K562 (cell line): ENCODE measurements at regions not wholly inside any gene's neighbourhood (a gene's known extent, or its start where the extent isn't known, plus 50 kb on each side); places are given as distances from the start of the nearest gene placed in this dataset.

Source experiments
- ATAC-seq: fragments of 200-7000 bp; cut with Tn5 transposase; 3 replicates; pipeline ENCODE4 v1.9.1; 2020; ENCODE audit warnings: moderate library complexity
- BruUV-seq: library from RNA; stranded (reverse); fragments of 400-500 nt; replicated peaks from 2 replicates; lab custom pipeline; 2021; lab: Mats Ljungman, UMichigan
- CTCF ChIA-PET: fragments of 300-600 bp; formaldehyde crosslinking; extraction: SDS; loops from one replicate; lab custom pipeline; 2021; ENCODE audit warnings: low intra/inter-chr PET ratio; lab: Yijun Ruan, JAX
- POLR2A ChIA-PET: fragments of 300-600, 350-650 bp; sonication (Branson Sonifier 250); formaldehyde crosslinking; extraction: SDS; loops from one replicate; lab custom pipeline; 2021; ENCODE audit warnings: antibody characterized with exemption, inconsistent platforms; lab: Yijun Ruan, JAX
- DNase-seq, 4 experiments: peaks; one replicate each; pipeline versions ENCODE4 v3.0.0 to v3.0.0-alpha.2; 2011 to 2018; ENCODE audit warnings: low spot score in 3 of 4, mixed read lengths in 3 of 4; ENCODE audit errors: extremely low read depth in 1 of 4
- FAIRE-seq: peaks from 2 replicates; lab custom pipeline; 2011; peaks lifted over from hg19 to GRCh38; lab: Jason Lieb, UNC
- H2AFZ ChIP-seq: 2 replicates; pipeline ENCODE4 v1.6.0; 2011; ENCODE audit warnings: low read depth, low read length, control low read depth, inconsistent platforms
- H3K27ac ChIP-seq: fragments of 200-600 bp; 3 replicates; pipeline ENCODE4 v1.8.0; 2011; ENCODE audit warnings: low read depth, mild to moderate bottlenecking, control low read depth, inconsistent platforms, low read length, moderate library complexity, mixed read lengths; ENCODE audit errors: extremely low read depth
- H3K27me3 ChIP-seq, 2 experiments: fragments of 300-600 bp in 1 of 2; 2 replicates in 1 of 2; 3 replicates in 1 of 2; pipeline versions ENCODE4 v1.6.0 to v1.8.0; 2011; ENCODE audit warnings: inconsistent platforms in 2 of 2, low read length in 2 of 2, mild to moderate bottlenecking in 1 of 2, mixed read lengths in 1 of 2, moderate library complexity in 1 of 2; ENCODE audit not compliant: control insufficient read depth in 2 of 2, insufficient read depth in 2 of 2
- H3K36me3 ChIP-seq: fragments of 300-600 bp; 3 replicates; pipeline ENCODE4 v1.8.0; 2011; ENCODE audit warnings: mild to moderate bottlenecking, low read length, inconsistent platforms; ENCODE audit not compliant: control insufficient read depth, insufficient read depth
- H3K4me1 ChIP-seq, 2 experiments: fragments of 200-600 bp in 1 of 2; replicated peaks in 1 of 2; 2 replicates in 1 of 2; 3 replicates in 1 of 2; pipeline versions ENCODE4 v1.5.1 to v1.8.0; 2011; ENCODE audit warnings: inconsistent platforms in 2 of 2, low read length in 2 of 2, mild to moderate bottlenecking in 1 of 2, mixed read lengths in 1 of 2, moderate library complexity in 1 of 2; ENCODE audit not compliant: control insufficient read depth in 2 of 2, insufficient read depth in 2 of 2
- H3K4me2 ChIP-seq: 2 replicates; pipeline ENCODE4 v1.6.1; 2011; ENCODE audit warnings: low read length, control low read depth, inconsistent platforms, mixed read lengths; ENCODE audit not compliant: insufficient read depth
- H3K4me3 ChIP-seq: fragments of 200-600 bp; sonication (generic), shearing (Covaris generic); 2 replicates; pipeline ENCODE4 v1.5.1; 2016; ENCODE audit warnings: control low read depth, inconsistent platforms
- H3K79me2 ChIP-seq: fragments of 200-600 bp; 3 replicates; pipeline ENCODE4 v1.8.0; 2011; ENCODE audit warnings: low read length, inconsistent platforms; ENCODE audit not compliant: control insufficient read depth, insufficient read depth
- H3K9ac ChIP-seq, 2 experiments: 2 replicates each; pipeline versions ENCODE4 v1.6.0 to v1.6.1; 2011; ENCODE audit warnings: low read depth in 2 of 2, low read length in 2 of 2, control low read depth in 1 of 2, inconsistent platforms in 1 of 2, mild to moderate bottlenecking in 1 of 2, mixed read lengths in 1 of 2; ENCODE audit not compliant: insufficient read depth in 1 of 2
- H3K9me1 ChIP-seq: one replicate; pipeline ENCODE4 v1.6.0; 2011; ENCODE audit warnings: inconsistent platforms, mild to moderate bottlenecking, low read length, moderate library complexity; ENCODE audit not compliant: control insufficient read depth, insufficient read depth
- H3K9me3 ChIP-seq: replicated peaks from 2 replicates; pipeline ENCODE4 v1.5.1; 2011; ENCODE audit warnings: low read depth, low read length, inconsistent platforms; ENCODE audit not compliant: control insufficient read depth, insufficient read depth
- H4K20me1 ChIP-seq: replicated peaks from 2 replicates; pipeline ENCODE4 v1.6.1; 2011; ENCODE audit warnings: low read length, inconsistent platforms, mixed read lengths; ENCODE audit not compliant: control insufficient read depth, insufficient read depth
- ARID3B ChIP-seq: fragments of 250-450 bp; sonication (Bioruptor Pico); IDR thresholded peaks from 2 replicates; pipeline ENCODE4 v1.4.0; 2020; ENCODE audit warnings: borderline replicate concordance
- BRF2 ChIP-seq: IDR thresholded peaks from 3 replicates; pipeline ENCODE4 v1.6.1; 2011; ENCODE audit warnings: borderline replicate concordance, mild to moderate bottlenecking; ENCODE audit not compliant: insufficient read length, insufficient read depth
- CCAR2 ChIP-seq: fragments of 200-400 bp; formaldehyde crosslinking; IDR thresholded peaks from 2 replicates; pipeline ENCODE4 v1.6.1; 2017; ENCODE audit warnings: mild to moderate bottlenecking, low read depth, low read length
- CEBPZ ChIP-seq: fragments of 150-350 bp; IDR thresholded peaks from 2 replicates; pipeline ENCODE4 v1.6.1; 2014; ENCODE audit warnings: low read depth, mild to moderate bottlenecking, low read length, borderline replicate concordance
- CREB1 ChIP-seq, 2 experiments: sonication (generic) in 1 of 2; formaldehyde crosslinking in 1 of 2; IDR thresholded peaks; 2 replicates each; pipeline versions ENCODE4 v1.6.1 to v1.8.0; 2012 to 2022; ENCODE audit warnings: inconsistent platforms in 1 of 2, mild to moderate bottlenecking in 1 of 2, missing genetic modification reagents in 1 of 2, moderate library complexity in 1 of 2
- DIDO1 ChIP-seq: fragments of 450-650 bp; IDR thresholded peaks from 2 replicates; pipeline ENCODE4 v1.6.1; 2016; ENCODE audit warnings: low read depth, missing biosample characterization, missing genetic modification characterization
- HNRNPUL1 ChIP-seq: fragments of 200-400 bp; formaldehyde crosslinking; IDR thresholded peaks from 2 replicates; pipeline ENCODE4 v1.6.1; 2017; ENCODE audit warnings: low read length
- LCOR ChIP-seq: sonication (generic); formaldehyde crosslinking; IDR thresholded peaks from 2 replicates; pipeline ENCODE4 v1.8.0; 2022; ENCODE audit warnings: mild to moderate bottlenecking, missing genetic modification reagents
- MTF1 ChIP-seq: fragments of 250-450 bp; sonication (Bioruptor Pico); IDR thresholded peaks from 2 replicates; pipeline ENCODE4 v1.9.0; 2021; ENCODE audit warnings: moderate library complexity, mild to moderate bottlenecking, inconsistent platforms, borderline replicate concordance
- NEUROD1 ChIP-seq: fragments of 150-350 bp; IDR thresholded peaks from 2 replicates; pipeline ENCODE4 v1.6.1; 2014; ENCODE audit warnings: borderline replicate concordance, low read length, low read depth; ENCODE audit not compliant: partially characterized antibody
- NFATC3 ChIP-seq: fragments of 450-650 bp; IDR thresholded peaks from 2 replicates; pipeline ENCODE4 v1.6.1; 2017; ENCODE audit warnings: mild to moderate bottlenecking
- SMAD4 ChIP-seq: fragments of 250-450 bp; sonication (Bioruptor Pico); conservative IDR thresholded peaks from 2 replicates; pipeline ENCODE4 v1.8.0; 2021; ENCODE audit warnings: inconsistent platforms, mild to moderate bottlenecking, moderate library complexity
- SMARCA4 ChIP-seq: fragments of 450-650 bp; IDR thresholded peaks from 2 replicates; pipeline ENCODE4 v1.6.1; 2016
- TCF7L2 ChIP-seq: fragments of 150-350 bp; IDR thresholded peaks from 2 replicates; pipeline ENCODE4 v1.6.1; 2016; ENCODE audit warnings: low read depth, mild to moderate bottlenecking, low read length, moderate library complexity
- U2AF2 ChIP-seq: fragments of 200-400 bp; formaldehyde crosslinking; optimal IDR thresholded peaks from 2 replicates; pipeline ENCODE3; 2017; ENCODE audit warnings: low read depth, mild to moderate bottlenecking, low read length
- ZC3H11A ChIP-seq: IDR thresholded peaks from 2 replicates; pipeline ENCODE4 v1.6.1; 2012; ENCODE audit warnings: low read depth, low read length, improper control_type of control experiment
- ZNF282 ChIP-seq: sonication (generic); formaldehyde crosslinking; IDR thresholded peaks from 2 replicates; pipeline ENCODE4 v1.8.1; 2023; ENCODE audit warnings: missing genetic modification reagents
- ZNF408 ChIP-seq: fragments of 250-450 bp; sonication (Bioruptor Pico); IDR thresholded peaks from 2 replicates; pipeline ENCODE4 v1.4.0; 2020; ENCODE audit warnings: low read depth, mild to moderate bottlenecking, moderate library complexity
- ZNF707 ChIP-seq: fragments of 250-450 bp; sonication (Bioruptor Pico); conservative IDR thresholded peaks from 2 replicates; pipeline ENCODE4 v1.8.0; 2022; ENCODE audit warnings: inconsistent platforms, mild to moderate bottlenecking, moderate library complexity
- WGBS: fragments of 100-300 bp; shearing (Covaris generic); methylation state at CpG from one replicate; pipeline ENCODE4 v1.1.6; 2016; ENCODE audit warnings: low coverage, mixed read lengths; ENCODE audit not compliant: insufficient coverage; ENCODE audit errors: missing lambda C conversion rate; 5-methylcytosine and 5-hydroxymethylcytosine counted together
- in situ Hi-C: fragments of 300-500 bp; cut with MboI; formaldehyde crosslinking; loops from 4 replicates; pipeline ENCODE4 v1.15.0; 2018; ENCODE audit warnings: inconsistent platforms, mixed read lengths
- intact Hi-C: fragments of 100-400 bp; cut with micrococcal nuclease; formaldehyde crosslinking; loops from 2 replicates; pipeline ENCODE4 v1.14.2; 2022

- BruUV-seq: no TSS peak
- 3% methylated on average over 2 of the region's 2 CpGs for WGBS
- in situ Hi-C loops: no loop called here
- TF ChIP-seq ZNF282 (CRISPR knock-in tag): no peak
- no peak for TF ChIP-seq ZNF707 (CRISPR knock-in tag)
- no peak for TF ChIP-seq CREB1 (IDR thresholded peaks at IDR 0.05)
- TF ChIP-seq CREB1 (CRISPR knock-in tag; IDR thresholded peaks at IDR 0.05): no peak
- TF ChIP-seq CEBPZ: no peak
- no peak for TF ChIP-seq LCOR (CRISPR knock-in tag)
- TF ChIP-seq CCAR2: no peak
- no peak for TF ChIP-seq U2AF2
- no peak for TF ChIP-seq HNRNPUL1
- no peak for TF ChIP-seq ZNF408
- no peak for TF ChIP-seq TCF7L2
- TF ChIP-seq SMARCA4: no peak
- no peak for TF ChIP-seq NFATC3
- TF ChIP-seq BRF2: no peak
- TF ChIP-seq ZC3H11A: no peak
- no peak for TF ChIP-seq MTF1 (CRISPR knock-in tag)
- TF ChIP-seq ARID3B (CRISPR knock-in tag): no peak
- TF ChIP-seq DIDO1 (tag): no peak
- no peak for TF ChIP-seq SMAD4 (CRISPR knock-in tag)
- no peak for TF ChIP-seq NEUROD1
These were observed 57.3 kb downstream of the PABPC4L start for GRCh38 chr4:134144337-134144736.

More at GRCh38 chr4:134144337-134144736, 57.3 kb downstream of the PABPC4L start:
- Histone ChIP-seq H3K79me2 (no peaks in the 10 kb centered on the region), H2AFZ (no peak overlapping the region), H3K36me3 (no peaks in the 10 kb centered on the region), H3K27ac (no peak overlapping the region), H3K27me3 (no peaks in the 10 kb centered on the region), H3K4me2 (no peak overlapping the region), H3K9me1 (no peaks in the 10 kb centered on the region), H4K20me1 (no peaks in the 10 kb centered on the region), H3K4me1 (no peaks in the 10 kb centered on the region), H3K4me3 (no peak overlapping the region), H3K9ac (no peak overlapping the region), H3K9me3 (0 out of 2 replicates have a peak, but pooled peaks cover 2% of the 10 kb centered on the region)
- CTCF ChIA-PET: no interaction called here
- no peak for ATAC-seq
- no peak for DNase-seq
- intact Hi-C loops: no loop called here
- POLR2A ChIA-PET: no interaction called here
- no peak for FAIRE-seq
